ENCODE measurements at regions not wholly inside any gene's neighbourhood (a gene's known extent, or its start where the extent isn't known, plus 50 kb on each side); places are given as distances from the start of the nearest gene placed in this dataset.

- Histone ChIP-seq H3K4me1 (ENCODE audit: control insufficient read depth, insufficient read depth, low read length) (no peaks in the 10 kb centered on the region), H3K9ac (ENCODE audit: low read length) (no peak overlapping the region), H3K27ac (ENCODE audit: low read depth, low read length) (no peak overlapping the region)
These were observed 82.2 kb upstream of the SLC22A16 start for GRCh38 chr6:110558575-110558974.

GRCh38 chr6:110557199-110557598, 80.8 kb upstream of the SLC22A16 start:
- Histone ChIP-seq H3K27ac (ENCODE audit: low read depth, low read length) (no peak overlapping the region), H3K4me1 (ENCODE audit: control insufficient read depth, insufficient read depth, low read length) (no peaks in the 10 kb centered on the region), H3K9ac (ENCODE audit: low read length) (no peak overlapping the region), H3K4me3 (ENCODE audit: low read length) (no peak overlapping the region), H3K36me3 (ENCODE audit: control insufficient read depth, insufficient read depth, low read length) (no peaks in the 10 kb centered on the region), H3K27me3 (ENCODE audit: control insufficient read depth, insufficient read depth, low read length) (no peaks in the 10 kb centered on the region)

More at GRCh38 chr6:110558575-110558974, 82.2 kb upstream of the SLC22A16 start:
- Histone ChIP-seq H3K4me3 (ENCODE audit: low read length) (no peak overlapping the region), H3K27me3 (ENCODE audit: control insufficient read depth, insufficient read depth, low read length) (no peaks in the 10 kb centered on the region), H3K36me3 (ENCODE audit: control insufficient read depth, insufficient read depth, low read length) (no peaks in the 10 kb centered on the region)

GRCh38 chr6:110556317-110557110, 80.1 kb upstream of the SLC22A16 start:
- Histone ChIP-seq H3K4me1 (ENCODE audit: control insufficient read depth, insufficient read depth, low read length) (no peaks in the 10 kb centered on the region), H3K4me3 (ENCODE audit: low read length) (no peak overlapping the region), H3K36me3 (ENCODE audit: control insufficient read depth, insufficient read depth, low read length) (no peaks in the 10 kb centered on the region), H3K27me3 (ENCODE audit: control insufficient read depth, insufficient read depth, low read length) (no peaks in the 10 kb centered on the region), H3K9ac (ENCODE audit: low read length) (no peak overlapping the region), H3K27ac (ENCODE audit: low read depth, low read length) (no peak overlapping the region)

GRCh38 chr6:110554966-110555460, 78.6 kb upstream of the SLC22A16 start:
- H3K27ac ChIP-seq (ENCODE audit: low read depth, low read length): no peak overlapping the region
- H3K4me3 ChIP-seq (ENCODE audit: low read length): no peak overlapping the region
- no peaks in the 10 kb centered on the region for H3K36me3 ChIP-seq (ENCODE audit: control insufficient read depth, insufficient read depth, low read length)
- H3K27me3 ChIP-seq (ENCODE audit: control insufficient read depth, insufficient read depth, low read length): no peaks in the 10 kb centered on the region
- H3K4me1 ChIP-seq (ENCODE audit: control insufficient read depth, insufficient read depth, low read length): no peaks in the 10 kb centered on the region
- H3K9ac ChIP-seq (ENCODE audit: low read length): no peak overlapping the region

GRCh38 chr6:110554441-110554840, 78.0 kb upstream of the SLC22A16 start:
- H3K27me3 ChIP-seq (ENCODE audit: control insufficient read depth, insufficient read depth, low read length): no peaks in the 10 kb centered on the region
- H3K9ac ChIP-seq (ENCODE audit: low read length): no peak overlapping the region
- H3K27ac ChIP-seq (ENCODE audit: low read depth, low read length): no peak overlapping the region
- H3K36me3 ChIP-seq (ENCODE audit: control insufficient read depth, insufficient read depth, low read length): no peaks in the 10 kb centered on the region
- no peak overlapping the region for H3K4me3 ChIP-seq (ENCODE audit: low read length)
- no peaks in the 10 kb centered on the region for H3K4me1 ChIP-seq (ENCODE audit: control insufficient read depth, insufficient read depth, low read length)

GRCh38 chr6:110552901-110553641, 76.7 kb upstream of the SLC22A16 start:
- Histone ChIP-seq H3K36me3 (ENCODE audit: control insufficient read depth, insufficient read depth, low read length) (no peaks in the 10 kb centered on the region), H3K27ac (ENCODE audit: low read depth, low read length) (no peak overlapping the region), H3K4me1 (ENCODE audit: control insufficient read depth, insufficient read depth, low read length) (no peaks in the 10 kb centered on the region), H3K4me3 (ENCODE audit: low read length) (no peak overlapping the region), H3K27me3 (ENCODE audit: control insufficient read depth, insufficient read depth, low read length) (no peaks in the 10 kb centered on the region), H3K9ac (ENCODE audit: low read length) (no peak overlapping the region)

GRCh38 chr6:110552076-110552475, 75.7 kb upstream of the SLC22A16 start:
- Histone ChIP-seq H3K4me1 (ENCODE audit: control insufficient read depth, insufficient read depth, low read length) (no peaks in the 10 kb centered on the region), H3K36me3 (ENCODE audit: control insufficient read depth, insufficient read depth, low read length) (no peaks in the 10 kb centered on the region), H3K27ac (ENCODE audit: low read depth, low read length) (no peak overlapping the region), H3K4me3 (ENCODE audit: low read length) (no peak overlapping the region), H3K27me3 (ENCODE audit: control insufficient read depth, insufficient read depth, low read length) (no peaks in the 10 kb centered on the region), H3K9ac (ENCODE audit: low read length) (no peak overlapping the region)

- Histone ChIP-seq H3K4me1 (ENCODE audit: control insufficient read depth, insufficient read depth, low read length) (no peaks in the 10 kb centered on the region), H3K4me3 (ENCODE audit: low read length) (no peak overlapping the region), H3K9ac (ENCODE audit: low read length) (no peak overlapping the region), H3K27ac (ENCODE audit: low read depth, low read length) (no peak overlapping the region), H3K36me3 (ENCODE audit: control insufficient read depth, insufficient read depth, low read length) (no peaks in the 10 kb centered on the region), H3K27me3 (ENCODE audit: control insufficient read depth, insufficient read depth, low read length) (no peaks in the 10 kb centered on the region)
These were observed 74.7 kb upstream of the SLC22A16 start for GRCh38 chr6:110551088-110551487.

- Histone ChIP-seq H3K27me3 (ENCODE audit: control insufficient read depth, insufficient read depth, low read length) (no peaks in the 10 kb centered on the region), H3K4me1 (ENCODE audit: control insufficient read depth, insufficient read depth, low read length) (no peaks in the 10 kb centered on the region), H3K4me3 (ENCODE audit: low read length) (no peak overlapping the region), H3K9ac (ENCODE audit: low read length) (no peak overlapping the region), H3K36me3 (ENCODE audit: control insufficient read depth, insufficient read depth, low read length) (no peaks in the 10 kb centered on the region), H3K27ac (ENCODE audit: low read depth, low read length) (no peak overlapping the region)
These were observed 73.9 kb upstream of the SLC22A16 start for GRCh38 chr6:110550353-110550752.

GRCh38 chr6:110549277-110549676, 72.9 kb upstream of the SLC22A16 start:
- no peak overlapping the region for H3K4me3 ChIP-seq (ENCODE audit: low read length)
- H3K27ac ChIP-seq (ENCODE audit: low read depth, low read length): no peak overlapping the region
- no peak overlapping the region for H3K9ac ChIP-seq (ENCODE audit: low read length)
- H3K27me3 ChIP-seq (ENCODE audit: control insufficient read depth, insufficient read depth, low read length): no peaks in the 10 kb centered on the region
- no peaks in the 10 kb centered on the region for H3K4me1 ChIP-seq (ENCODE audit: control insufficient read depth, insufficient read depth, low read length)
- H3K36me3 ChIP-seq (ENCODE audit: control insufficient read depth, insufficient read depth, low read length): no peaks in the 10 kb centered on the region

GRCh38 chr6:110548110-110548847, 71.9 kb upstream of the SLC22A16 start:
- no peaks in the 10 kb centered on the region for H3K27me3 ChIP-seq (ENCODE audit: control insufficient read depth, insufficient read depth, low read length)
- no peak overlapping the region for H3K9ac ChIP-seq (ENCODE audit: low read length)
- H3K27ac ChIP-seq (ENCODE audit: low read depth, low read length): no peak overlapping the region
- H3K36me3 ChIP-seq (ENCODE audit: control insufficient read depth, insufficient read depth, low read length): no peaks in the 10 kb centered on the region
- H3K4me1 ChIP-seq (ENCODE audit: control insufficient read depth, insufficient read depth, low read length): no peaks in the 10 kb centered on the region
- H3K4me3 ChIP-seq (ENCODE audit: low read length): no peak overlapping the region

GRCh38 chr6:110547266-110547964, 71.0 kb upstream of the SLC22A16 start:
- Histone ChIP-seq H3K27ac (ENCODE audit: low read depth, low read length) (no peak overlapping the region), H3K4me3 (ENCODE audit: low read length) (no peak overlapping the region), H3K4me1 (ENCODE audit: control insufficient read depth, insufficient read depth, low read length) (no peaks in the 10 kb centered on the region), H3K9ac (ENCODE audit: low read length) (no peak overlapping the region), H3K36me3 (ENCODE audit: control insufficient read depth, insufficient read depth, low read length) (no peaks in the 10 kb centered on the region), H3K27me3 (ENCODE audit: control insufficient read depth, insufficient read depth, low read length) (no peaks in the 10 kb centered on the region)

Measured in rectal smooth muscle tissue (tissue), 1 donor.